ENCODE measurements at regions not wholly inside any gene's neighbourhood (a gene's known extent, or its start where the extent isn't known, plus 50 kb on each side); places are given as distances from the start of the nearest gene placed in this dataset.

DNA sequence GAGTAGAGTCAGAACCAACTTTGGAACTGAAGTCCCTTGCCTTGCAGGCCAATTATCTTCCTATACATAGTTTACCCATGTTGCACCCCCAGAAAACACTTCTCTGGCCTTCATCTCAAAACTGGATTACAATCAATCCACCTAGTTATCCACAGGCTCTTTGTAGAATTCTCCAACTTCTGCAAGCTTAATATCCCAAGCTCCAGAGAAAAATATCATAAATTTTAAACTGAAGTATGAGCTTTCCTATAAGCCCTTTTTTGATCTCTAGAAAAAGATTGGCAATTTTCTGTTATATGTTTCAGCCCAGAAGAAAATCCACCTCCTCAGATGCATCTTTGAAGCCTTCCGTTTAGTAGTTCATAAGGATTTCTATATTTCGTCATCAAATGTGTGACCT lies 553.4 kb downstream of the SNAPC1 start:
- no peak overlapping the region for H3K4me3 ChIP-seq (ENCODE audit: low read depth, low read length)
- TF ChIP-seq, protein P1, sequence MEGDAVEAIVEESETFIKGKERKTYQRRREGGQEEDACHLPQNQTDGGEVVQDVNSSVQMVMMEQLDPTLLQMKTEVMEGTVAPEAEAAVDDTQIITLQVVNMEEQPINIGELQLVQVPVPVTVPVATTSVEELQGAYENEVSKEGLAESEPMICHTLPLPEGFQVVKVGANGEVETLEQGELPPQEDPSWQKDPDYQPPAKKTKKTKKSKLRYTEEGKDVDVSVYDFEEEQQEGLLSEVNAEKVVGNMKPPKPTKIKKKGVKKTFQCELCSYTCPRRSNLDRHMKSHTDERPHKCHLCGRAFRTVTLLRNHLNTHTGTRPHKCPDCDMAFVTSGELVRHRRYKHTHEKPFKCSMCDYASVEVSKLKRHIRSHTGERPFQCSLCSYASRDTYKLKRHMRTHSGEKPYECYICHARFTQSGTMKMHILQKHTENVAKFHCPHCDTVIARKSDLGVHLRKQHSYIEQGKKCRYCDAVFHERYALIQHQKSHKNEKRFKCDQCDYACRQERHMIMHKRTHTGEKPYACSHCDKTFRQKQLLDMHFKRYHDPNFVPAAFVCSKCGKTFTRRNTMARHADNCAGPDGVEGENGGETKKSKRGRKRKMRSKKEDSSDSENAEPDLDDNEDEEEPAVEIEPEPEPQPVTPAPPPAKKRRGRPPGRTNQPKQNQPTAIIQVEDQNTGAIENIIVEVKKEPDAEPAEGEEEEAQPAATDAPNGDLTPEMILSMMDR (IDR thresholded peaks at IDR 0.05; ENCODE audit: insufficient read depth, low read depth, low read length) = no peak
- no peak for DNase-seq (ENCODE audit: low read depth)

DNA sequence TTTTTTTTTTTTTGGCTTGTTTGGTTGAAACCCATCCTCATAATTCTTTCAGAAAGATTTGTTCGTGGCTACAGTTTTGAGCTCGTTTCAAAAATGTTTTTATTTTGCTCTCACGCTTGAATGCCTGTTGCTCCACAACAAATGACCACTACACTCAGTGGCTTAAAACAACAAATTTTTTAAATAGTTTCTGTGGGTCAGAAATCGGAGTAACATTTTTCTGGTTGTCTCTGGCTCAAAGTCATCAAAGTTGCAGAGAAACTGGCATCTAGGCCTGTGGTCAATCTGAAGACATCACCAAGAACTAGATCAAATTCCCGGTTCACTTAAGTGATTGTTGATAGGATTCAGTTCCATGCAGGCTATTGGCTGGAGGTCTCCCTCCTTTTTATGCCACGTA lies 560.0 kb downstream of the SNAPC1 start:
- no peak overlapping the region for H3K4me3 ChIP-seq (ENCODE audit: low read depth, low read length)
- no peak for DNase-seq (ENCODE audit: low read depth)
- TF ChIP-seq, protein P1 (IDR thresholded peaks at IDR 0.05; ENCODE audit: insufficient read depth, low read depth, low read length) = no peak

DNA sequence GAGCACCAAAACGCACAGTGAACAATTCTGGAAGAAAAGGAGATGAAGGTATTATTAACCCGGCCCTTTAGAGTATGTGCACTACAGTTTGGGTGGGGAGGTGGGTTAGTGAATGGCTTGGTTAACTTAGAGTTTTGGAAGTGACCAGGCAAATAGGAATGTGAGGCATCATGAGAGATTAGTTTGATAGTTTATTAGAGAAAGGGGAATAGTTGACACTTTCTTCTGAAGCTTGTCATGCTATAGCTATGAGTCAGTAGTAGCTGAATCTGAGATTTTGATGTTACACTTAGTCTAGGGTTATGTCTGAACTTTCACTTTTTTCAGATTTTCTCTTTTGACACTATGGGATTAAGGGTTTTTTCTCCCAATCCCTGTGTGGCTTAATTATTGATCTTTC lies 567.2 kb downstream of the SNAPC1 start:
- H3K4me3 ChIP-seq (ENCODE audit: low read depth, low read length) = no peak overlapping the region
- DNase-seq (ENCODE audit: low read depth) = peak; percentile 1
- TF ChIP-seq, protein P1 (IDR thresholded peaks at IDR 0.05; ENCODE audit: insufficient read depth, low read depth, low read length) = no peak

DNA sequence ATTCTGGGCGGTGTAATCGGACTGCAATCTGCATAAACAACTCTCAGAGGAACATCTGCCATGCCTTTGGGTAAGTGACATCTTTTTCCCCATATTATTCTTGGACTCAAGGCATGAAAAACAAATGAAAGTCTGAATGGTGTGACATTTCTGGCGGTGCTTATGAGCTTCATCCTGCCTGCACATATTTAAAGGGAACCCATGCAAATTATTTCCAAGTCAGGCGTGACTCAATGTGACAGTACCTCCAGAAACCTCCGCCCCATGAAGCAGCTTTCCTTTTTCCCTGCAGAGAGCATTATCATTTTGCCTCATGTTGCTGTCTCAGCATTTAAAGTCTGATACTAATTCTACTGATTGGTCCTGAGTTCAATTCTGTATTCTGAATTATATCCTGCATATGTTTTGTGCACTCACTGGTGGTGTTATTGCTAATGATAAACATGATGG lies 585.4 kb downstream of the SNAPC1 start:
- H3K4me3 ChIP-seq (ENCODE audit: low read depth, low read length) = no peak overlapping the region
- TF ChIP-seq, protein P1 (IDR thresholded peaks at IDR 0.05; ENCODE audit: insufficient read depth, low read depth, low read length) = no peak
- DNase-seq (ENCODE audit: low read depth) = no peak

DNA sequence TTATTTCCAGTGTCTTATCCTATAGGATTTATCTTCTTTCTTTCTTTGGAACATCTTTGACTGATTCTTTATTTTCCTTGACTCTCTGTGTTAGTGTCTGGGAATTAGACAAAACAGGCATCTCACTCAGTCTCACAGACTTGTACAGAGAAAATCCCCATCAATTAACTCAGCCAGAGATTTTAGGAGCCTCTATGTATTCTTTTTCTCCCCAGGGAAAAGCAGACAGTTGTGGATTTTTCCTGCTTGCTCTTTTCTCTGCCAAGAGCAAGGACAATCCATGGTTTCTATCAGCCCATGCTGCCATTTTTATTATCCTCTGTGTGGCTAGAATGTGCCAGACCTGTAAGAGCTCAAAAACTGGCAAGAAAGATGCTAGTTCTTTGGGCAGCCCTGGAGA lies 595.1 kb downstream of the SNAPC1 start:
- no peak overlapping the region for H3K4me3 ChIP-seq (ENCODE audit: low read depth, low read length)
- TF ChIP-seq, protein P1 (IDR thresholded peaks at IDR 0.05; ENCODE audit: insufficient read depth, low read depth, low read length) = no peak
- no peak for DNase-seq (ENCODE audit: low read depth)

DNA sequence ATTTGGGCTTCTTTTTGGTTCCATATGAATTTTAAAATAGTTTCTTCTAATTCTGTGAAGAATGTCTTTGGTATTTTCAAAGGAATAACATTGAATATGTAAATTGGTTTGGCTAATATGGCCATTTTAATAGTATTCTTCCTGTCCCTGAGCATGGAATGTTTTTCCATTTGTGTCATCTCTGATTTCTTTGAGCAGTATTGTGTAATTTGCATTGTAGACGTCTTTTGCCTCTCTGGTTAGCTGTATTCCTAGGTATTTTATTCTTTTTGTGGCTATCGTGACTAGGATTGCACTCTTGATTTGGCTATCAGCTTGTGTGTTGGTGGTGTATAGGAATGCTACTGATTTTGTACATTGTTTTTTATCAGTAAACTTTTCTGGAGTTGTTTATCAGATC lies 601.9 kb downstream of the SNAPC1 start:
- TF ChIP-seq, protein P1 (IDR thresholded peaks at IDR 0.05; ENCODE audit: insufficient read depth, low read depth, low read length) = no peak
- no peak for DNase-seq (ENCODE audit: low read depth)
- H3K4me3 ChIP-seq (ENCODE audit: low read depth, low read length) = no peak overlapping the region

DNA sequence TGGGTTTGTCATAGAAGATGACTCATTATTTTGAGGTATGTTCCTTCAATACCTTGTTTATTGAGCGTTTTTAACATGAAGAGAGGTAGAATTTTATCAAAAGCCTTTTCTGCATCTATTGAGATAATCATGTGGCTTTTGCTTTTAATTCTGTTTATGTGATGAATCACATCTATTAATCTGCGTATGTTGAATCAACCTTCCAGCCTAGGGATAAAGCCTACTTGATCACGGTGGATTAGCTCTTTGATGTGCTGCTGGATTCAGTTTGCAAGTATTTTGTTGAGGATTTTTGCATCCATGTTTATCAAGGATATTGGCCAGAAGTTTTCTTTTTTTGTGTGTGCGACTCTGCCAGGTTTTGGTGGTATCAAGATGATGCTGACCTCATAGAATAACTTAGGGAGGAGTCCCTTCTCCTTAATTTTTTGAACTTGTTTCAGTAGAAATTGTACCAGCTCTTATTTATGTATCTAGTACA lies 602.6 kb downstream of the SNAPC1 start:
- TF ChIP-seq, protein P1 (IDR thresholded peaks at IDR 0.05; ENCODE audit: insufficient read depth, low read depth, low read length) = no peak
- DNase-seq (ENCODE audit: low read depth) = no peak
- H3K4me3 ChIP-seq (ENCODE audit: low read depth, low read length) = no peak overlapping the region

All from fibroblast of villous mesenchyme (primary cell).